Activated T-cell treated with anti-CD3 and anti-CD28 coated beads for 24 hours (primary cell): ENCODE measurements at regions not wholly inside any gene's neighbourhood (a gene's known extent, or its start where the extent isn't known, plus 50 kb on each side); places are given as distances from the start of the nearest gene placed in this dataset.

Experiments used
- DNase-seq: peaks from one replicate; pipeline ENCODE4 v3.0.0-alpha.2; 2020; ENCODE audit warnings: low read depth

DNA sequence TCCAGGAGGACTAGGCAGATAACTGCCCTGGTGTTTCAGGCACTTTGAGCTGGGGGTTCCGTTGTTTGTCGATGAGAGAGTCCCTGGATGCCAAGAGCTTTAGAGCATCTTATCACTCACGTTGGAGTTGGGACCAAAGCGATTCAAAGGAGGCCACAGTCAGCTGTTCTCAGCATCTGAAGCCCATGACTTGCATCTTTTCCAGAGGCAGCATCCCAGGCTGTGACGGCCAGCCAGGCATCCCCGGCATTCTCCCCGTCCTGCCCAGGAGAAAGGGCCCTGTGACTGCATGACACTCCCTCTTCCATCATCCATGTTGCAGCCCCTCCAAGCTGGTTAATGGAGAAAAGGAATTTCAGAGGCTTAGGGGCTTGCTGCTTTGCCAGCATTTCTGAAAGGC lies 520.3 kb downstream of the CDH26 start:
- no peak for DNase-seq

DNA sequence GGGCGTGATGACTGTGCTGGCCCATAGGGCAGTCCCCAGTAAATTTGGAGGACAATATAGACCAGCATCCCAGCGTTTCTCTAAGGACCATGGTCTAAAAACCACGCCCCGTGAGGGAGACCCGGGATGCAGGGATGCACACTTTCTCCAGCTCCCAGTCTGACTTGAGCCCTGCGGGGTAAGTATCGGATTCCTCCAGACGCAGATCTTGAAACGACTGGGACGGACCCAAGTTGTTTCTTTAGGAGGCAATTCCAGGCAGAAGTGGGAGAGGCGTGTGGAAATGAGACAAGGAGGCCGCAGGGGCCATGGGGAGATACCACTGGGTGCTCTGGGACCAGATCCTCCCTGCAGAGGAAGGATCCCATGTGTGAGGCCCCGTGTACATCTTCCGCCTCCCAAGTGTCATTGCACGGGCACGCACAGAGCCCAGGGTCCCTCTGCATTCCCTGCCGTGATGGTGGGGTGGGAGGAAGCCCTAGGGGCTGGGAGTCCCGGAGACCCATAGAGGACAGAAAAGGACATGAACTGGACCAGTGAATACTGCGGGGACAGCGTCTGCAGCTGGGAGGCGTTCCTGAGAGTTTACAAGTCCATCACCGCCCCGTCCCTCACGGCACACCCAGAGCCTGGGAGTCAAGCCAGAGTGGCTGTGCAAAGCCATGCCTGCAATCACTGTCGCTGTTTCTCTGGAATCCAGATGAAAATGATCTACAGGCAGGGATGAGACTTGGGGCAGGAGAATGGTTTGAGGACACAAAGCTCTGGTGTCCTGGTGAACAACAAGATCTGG lies 522.9 kb downstream of the CDH26 start:
- no peak for DNase-seq

DNA sequence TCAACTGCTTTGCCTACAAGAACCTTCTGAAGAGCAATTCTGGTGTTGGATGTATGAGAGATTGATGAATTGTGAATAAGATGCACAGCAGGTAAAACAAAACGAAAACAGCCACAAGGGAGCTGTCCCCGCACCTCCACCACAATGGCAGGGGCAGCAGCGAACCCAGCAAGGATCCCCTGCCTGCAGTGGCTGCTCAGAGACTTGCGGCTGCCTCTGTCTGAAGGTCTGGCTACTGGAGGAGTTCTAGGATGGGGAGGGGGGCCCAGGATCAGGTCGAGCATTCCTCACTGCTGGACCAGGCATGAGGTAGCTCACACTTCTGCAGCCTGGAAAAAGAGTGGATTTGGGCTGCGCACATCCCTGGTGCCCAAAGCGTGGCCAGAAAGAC lies 523.5 kb downstream of the CDH26 start:
- DNase-seq = no peak

DNA sequence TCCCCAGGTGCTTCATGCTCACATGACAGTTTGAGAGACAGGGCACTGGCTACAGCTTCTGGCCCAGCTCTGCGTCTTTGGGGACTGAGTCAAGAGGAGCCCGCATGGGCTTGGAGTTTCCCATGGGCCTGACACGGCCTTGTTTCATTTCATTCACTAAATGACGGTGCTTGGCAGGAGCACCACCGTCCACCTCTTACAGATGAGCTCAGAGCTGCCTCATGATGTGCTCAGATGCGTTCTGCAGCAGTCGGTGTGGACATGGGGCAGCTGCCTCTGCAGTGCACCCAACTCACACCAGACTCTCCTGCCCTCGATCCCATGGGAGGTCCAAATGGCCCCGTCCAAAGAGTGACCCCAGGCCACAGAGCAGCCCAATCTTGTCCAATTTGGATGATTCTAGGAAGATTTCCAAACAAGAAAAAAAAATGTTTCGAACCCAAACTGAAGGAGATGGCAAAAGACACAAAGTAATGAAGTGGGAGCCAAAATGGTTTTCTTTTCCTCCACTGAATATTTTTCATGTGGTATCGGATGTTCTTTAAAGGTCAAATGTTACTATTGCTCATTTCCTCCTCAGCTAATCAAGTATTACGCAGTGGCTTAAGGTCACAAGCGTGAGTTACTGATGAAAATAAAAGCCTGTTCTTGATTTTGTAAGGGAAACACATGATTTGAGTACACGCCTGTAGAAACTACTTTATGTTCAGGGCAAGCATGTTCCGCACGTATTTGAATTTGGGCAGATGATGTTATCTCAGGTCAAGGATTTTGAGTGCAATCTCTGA lies 524.2 kb downstream of the CDH26 start:
- no peak for DNase-seq

DNA sequence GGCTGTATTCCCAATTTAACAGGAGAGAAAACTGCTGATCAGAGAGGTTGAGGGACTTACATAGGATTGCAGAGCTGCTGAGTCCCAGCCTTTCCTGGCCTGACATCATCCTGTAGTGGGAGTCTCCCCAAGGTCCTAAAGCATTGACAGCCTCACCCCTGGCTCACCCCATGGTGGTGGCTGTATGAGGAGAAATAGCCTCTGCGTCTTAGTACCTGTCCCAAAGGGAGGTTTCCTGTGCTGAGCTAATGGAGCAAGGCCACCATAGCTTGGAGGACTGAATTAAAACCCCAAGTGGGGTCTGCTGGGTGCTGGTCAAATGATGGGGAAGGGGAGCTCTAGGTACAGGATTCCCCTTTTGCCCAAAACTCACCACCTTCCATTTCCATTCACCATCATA lies 525.1 kb downstream of the CDH26 start:
- no peak for DNase-seq

DNA sequence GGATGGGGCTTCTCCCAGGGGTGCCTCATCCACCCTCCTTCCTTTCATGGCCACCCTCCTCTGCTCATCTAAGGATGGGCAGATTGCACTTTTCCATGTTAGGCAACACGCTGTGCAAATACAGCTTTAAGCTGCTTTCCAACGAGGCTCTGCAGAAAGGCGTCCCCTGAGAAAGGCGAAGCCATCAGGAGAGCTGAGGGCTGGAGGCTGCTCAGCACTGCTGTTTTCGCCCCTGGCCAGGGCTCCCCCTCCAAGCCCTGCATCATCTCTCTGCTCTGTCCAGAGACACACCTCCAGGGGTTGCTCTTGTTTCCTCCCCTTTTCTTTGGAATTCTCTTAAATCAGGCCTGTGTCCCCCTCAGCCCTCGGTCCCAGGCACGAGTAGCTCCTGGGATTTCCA lies 526.1 kb downstream of the CDH26 start:
- DNase-seq = no peak

DNA sequence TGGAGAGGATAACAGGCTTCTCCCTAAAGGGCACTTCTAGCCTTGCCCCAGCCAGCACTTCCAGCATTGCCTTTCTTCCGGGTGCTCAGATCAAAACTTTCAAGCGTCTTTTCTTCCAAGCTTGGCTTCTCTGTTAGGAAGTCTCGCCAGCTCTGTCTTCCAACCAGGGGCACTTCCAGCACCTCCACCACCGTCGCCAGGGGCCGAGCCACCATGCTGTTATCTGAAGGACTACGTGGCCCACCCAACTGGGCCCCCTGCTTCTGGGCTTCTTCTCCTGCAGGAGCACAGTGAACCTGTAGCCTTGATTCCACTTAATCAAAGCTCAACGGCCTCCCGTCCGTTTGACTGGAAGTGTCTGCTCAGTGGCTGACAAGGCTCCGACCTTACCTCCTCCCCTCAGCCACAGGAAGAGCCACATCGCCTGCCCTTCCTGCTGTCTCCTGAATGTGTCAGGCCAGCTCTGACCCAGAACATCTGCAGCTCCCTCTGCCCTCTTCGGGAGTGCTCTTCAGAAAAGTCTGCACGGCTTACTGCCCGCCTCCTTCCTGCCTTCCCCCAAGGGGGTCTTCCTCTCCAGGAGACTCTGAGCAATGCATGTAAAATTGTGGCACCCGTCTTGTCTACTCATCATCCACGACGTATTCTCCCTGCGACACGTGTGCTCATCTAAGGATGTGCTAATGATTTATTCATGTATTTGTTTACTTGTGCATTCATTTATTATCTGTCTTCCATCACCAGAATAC lies 527.0 kb downstream of the CDH26 start:
- no peak for DNase-seq

DNA sequence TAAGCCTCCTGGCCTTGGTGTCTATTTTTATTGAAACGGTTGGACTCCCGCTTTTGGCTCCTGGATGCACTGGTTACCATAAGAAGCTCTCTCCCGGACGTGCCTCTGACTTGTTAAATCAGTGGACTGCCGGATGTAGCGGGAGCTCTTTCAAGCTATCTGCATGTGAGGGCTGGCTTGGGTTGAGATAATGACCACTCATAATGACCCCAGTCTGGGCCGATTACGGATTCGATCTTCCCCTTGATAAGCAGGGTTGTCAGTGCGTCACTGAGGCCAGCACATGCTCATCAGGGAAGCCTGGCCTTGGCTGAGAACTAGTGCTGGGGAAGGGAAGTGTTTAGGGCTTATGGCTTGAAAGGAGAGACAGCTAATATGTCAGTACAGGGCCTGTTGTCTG lies 528.1 kb downstream of the CDH26 start:
- no peak for DNase-seq

DNA sequence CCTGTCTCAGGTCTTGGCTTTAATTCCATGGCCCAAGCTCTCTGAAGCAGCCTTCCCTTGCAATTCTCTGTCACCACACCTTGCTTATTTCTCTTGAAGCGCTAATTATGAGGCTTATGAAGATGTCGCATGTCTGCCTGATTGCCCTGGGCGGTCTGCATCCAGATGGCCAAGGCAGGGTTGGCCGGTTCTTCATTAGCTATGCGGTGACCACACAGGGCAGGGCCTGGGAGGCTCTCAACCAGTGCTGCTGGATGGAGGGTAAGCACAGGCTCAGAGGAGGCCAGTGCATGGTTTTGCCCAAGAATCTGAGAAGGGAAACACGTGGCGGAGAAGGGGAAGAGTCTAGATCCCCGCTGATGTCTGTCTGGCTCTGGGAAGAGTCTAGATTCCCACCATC lies 528.7 kb downstream of the CDH26 start:
- no peak for DNase-seq

DNA sequence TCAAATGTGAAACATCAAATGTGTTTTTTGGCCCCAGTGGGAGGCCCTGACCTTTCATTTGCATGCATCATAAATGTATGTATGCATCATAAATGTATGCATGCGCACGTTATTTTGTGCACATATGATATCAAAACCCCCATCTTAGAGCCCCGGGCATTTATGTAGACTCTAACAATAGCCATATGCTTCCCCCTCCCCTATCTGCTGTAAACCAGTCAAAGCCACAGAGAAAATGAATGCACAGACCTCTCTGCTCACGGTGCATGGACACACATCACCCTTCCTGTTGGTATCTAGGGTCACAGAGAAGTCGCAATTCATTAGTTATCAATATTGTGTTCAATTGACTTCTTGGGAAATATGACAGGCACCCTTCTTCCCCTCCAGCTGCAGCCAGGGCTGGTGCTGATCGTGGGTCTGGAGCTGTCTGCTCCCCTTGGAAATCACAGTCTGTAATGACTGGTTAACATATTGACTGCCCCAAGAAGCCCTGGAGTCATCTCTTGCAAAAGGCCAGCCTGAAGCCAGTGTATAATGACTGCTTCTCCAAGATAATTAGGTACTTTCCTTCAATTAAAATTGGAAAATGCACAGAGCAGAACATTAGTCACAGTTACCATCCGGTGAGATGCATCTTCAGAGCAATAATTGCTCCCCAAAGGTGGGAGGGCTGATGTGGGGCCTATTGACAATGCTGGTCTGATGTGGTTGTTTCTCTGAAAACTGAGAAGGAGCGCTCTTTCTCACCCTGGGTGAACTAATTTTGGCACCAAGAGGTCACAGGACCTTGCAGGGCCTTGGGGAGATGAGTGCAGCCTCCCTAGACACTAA lies 532.2 kb downstream of the CDH26 start:
- DNase-seq = no peak

DNA sequence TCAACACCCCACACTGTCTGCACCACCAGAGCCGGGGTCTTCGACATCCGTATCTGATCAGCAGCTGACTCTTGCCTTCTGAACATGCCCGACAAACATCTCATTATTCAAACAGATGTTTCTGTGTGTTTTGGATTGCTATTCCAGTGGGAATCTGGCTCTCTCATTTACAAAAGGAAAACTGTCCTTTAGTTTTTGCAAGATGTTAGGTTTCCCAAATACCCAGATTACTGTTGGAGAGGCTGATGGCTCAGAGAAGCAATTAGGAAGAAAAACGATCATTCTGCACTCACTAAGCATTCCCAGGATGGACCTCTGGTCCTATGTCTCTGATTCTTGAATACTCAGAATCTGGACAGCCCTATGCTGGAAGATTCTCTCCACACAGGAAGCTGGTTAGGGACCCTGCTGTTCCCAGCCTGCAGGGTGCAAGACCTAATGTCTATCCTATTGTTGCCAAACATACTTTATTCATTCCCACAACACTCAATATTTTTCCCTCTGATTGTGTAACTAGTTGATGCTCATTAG lies 532.9 kb downstream of the CDH26 start:
- no peak for DNase-seq

DNA sequence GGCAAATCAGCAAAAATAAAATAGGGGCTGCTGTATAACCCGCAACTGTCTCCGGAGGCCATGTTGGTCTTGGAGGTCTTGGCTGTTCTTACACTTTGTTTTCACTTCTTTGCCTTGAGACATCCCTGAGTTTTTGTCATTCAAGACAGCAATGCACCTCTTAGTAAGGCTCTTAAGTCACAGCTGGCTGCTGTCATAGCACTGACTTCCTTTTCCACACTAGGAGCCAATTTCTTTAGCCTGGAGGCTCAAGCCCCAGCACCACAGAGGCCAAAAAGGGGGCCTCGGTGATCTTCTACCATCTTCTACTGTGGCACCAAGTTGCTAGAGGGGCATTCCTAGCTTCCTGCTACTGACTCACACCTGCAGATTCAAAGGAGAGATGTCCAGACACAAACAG lies 536.3 kb downstream of the CDH26 start:
- no peak for DNase-seq

DNA sequence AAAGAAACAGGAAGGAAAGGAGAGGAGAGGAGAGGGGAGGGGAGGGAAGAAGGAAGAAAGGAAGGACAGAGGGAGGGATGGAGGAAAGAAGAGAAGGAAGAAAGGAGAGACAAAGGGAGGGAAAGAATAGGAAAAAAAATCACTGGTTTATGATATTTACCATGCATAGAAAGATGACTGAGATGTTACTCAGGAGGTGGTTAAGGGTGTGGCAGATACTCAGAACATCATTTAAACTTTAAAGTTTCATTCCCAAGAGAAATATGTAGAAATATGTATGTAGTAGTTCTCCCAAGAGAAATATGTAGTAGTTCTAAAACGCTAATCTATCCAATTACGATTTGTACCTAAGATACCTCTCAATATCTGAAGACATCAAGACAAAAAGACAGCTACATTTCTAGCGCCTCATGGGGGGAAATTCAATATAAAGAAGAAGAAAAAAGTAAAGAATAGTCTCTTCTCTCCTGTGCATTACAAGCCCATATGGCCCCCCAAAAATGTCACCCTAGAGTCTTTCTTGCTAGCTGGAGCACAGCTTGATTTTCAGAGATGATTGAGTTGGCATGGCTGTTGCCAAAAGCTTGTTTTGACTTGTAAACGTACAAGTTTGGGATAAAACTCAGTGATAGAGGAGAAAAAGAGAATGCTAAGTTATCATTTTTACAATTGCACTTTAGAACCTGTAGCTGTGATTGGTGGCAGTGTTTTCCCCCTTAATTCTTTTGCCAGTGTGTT lies 539.2 kb downstream of the CDH26 start:
- no peak for DNase-seq

DNA sequence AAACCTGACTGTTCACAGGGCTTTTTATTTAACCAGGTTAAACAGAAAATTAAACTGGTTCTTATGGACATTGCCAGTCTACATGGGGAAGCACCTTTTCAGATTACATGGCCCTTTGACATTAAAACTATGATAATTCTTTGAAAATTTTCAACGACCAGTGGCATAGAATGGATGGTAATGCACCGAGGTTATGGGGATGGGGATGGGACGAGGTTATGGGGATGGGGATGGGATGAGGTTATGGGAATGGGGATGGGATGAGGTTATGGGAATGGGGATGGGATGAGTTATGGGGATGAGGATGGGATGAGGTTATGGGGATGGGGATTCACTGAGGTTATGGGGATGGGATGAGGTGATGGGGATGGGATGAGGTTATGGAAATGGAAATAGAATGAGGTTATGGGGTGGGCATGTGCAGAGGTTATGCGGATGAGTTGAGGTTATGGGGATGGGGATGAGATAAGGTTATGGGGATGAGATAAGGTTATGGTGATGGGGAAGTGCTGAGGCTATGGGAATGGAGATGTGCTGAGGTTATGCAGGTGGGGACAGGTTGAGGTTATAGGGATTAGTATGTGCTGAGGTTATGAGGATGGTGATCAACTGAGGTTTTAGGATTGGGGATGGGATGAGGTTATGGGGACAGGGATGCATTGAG lies 541.9 kb downstream of the CDH26 start:
- DNase-seq = no peak

DNA sequence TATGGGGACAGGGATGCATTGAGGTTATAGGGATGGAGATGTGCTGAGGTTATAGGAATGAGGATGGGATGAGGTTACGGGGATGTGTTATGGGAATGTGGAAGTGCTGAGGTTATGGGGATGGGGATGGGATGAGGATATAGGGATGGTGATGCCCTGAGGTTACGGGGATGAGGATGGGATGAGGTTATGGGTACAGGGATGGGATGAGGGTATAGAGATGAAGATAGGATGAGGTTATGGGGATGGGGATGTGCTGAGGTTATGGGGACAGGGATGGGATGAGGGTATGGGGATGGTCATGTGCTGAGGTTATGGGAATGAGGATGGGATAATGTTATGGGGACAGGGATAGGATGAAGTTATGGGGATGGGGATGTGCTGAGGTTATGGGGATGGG lies 542.8 kb downstream of the CDH26 start:
- no peak for DNase-seq

DNA sequence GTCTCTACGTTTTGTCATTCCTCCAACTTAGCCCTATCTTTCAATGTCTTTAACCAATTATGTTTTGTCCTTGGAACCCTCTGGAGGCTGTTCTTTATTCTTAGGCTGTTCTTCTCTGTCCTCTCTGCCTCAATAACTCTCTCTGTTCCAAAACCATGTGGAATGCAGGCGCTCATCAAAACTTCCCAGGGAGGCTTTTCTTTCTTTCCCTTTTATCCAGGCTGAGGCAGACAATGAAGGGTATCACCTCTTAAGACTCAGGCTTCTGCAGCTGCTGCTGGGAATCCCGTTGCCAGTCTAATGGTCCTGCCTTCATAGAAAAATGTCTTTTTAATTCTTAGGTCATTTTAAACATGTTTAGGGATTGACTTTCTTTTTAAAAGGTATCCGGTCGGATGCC lies 544.7 kb downstream of the CDH26 start:
- DNase-seq = no peak

DNA sequence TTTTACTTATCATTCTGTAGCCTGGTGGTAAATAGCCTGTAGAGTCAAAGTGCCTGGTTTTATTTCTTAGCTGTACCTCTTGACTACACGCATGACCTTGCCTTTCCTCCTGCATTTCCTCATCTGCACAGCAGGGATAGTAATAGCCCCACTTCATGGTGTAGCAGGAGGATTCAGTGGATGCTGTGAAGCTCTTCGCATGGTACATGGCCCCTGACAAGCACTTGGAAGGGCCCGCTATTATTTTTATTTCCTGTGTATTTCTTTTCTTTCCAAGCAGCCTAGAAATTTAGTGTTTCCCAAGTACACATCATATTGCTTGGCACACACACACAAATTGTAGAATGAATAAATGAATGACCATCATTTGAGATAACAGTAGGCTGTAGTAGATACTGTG lies 547.2 kb downstream of the CDH26 start:
- DNase-seq = no peak

DNA sequence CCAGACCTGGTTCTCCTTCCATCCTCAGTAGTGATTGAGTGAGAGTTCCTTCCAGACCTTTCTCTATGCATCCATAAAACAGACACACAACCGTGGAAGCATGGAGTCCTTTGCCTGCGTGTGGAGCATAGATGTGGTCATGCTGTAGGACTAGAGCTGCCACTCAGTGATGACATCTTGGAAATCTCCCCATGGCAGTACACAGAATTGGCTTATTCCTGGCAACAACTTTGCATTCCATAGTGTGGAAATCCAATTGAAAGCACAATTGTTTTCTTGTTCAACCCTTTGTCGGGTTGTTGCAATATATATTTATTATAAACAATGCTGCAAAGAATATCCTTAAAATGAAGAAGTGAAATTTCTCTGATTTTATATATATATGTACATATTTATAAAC lies 547.8 kb downstream of the CDH26 start:
- DNase-seq = no peak

DNA sequence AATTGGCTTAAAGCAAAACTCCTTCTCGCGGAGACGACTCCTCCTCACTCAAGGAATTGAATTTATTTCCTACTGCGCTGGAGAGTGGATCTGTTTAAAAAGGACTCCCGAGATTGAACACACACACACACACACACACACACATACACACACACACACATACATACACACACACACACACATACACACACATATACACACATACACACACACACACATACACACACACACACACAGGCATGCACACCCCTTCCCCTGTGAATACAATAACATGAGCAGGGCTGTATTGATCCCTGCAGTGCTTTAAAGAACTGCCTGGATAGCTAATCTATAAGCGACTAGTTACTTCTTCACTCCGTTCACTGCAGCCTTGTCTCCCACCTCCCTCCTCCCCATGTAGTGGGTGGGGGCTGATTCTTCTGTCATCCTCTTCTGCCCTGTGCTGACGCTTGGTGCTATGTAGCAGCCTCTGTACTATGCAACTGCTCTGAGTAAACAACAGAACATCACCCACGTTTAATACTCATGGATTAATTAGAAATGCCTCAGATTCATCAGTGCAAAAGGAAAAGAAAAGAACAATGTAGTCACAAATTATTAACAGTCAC lies 549.0 kb downstream of the CDH26 start:
- DNase-seq = no peak

DNA sequence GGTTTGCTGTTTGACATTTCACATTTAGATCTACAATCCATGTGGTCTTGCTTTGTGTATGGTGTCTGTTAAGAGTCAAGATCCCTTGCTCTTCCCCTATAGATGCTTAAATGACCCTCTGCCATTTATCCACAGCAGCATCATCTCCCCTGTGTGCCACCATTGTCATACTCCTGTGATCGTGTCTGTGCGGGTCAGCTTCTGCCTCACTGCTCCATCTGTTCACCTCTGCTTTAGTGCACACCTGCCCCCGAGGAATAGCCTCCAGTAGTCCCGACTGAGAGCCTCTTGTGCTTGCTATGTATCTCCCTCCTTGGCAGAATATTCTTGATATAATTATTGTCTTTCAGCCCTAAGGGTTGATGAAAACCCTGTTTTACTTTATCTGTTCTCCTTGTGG lies 551.2 kb downstream of the CDH26 start:
- no peak for DNase-seq
